Neural crest cell (in vitro differentiated cells): ENCODE measurements at regions not wholly inside any gene's neighbourhood (a gene's known extent, or its start where the extent isn't known, plus 50 kb on each side); places are given as distances from the start of the nearest gene placed in this dataset.

ENCODE experiments used
- DNase-seq: peaks from one replicate; pipeline ENCODE4 v3.0.0; 2021; ENCODE audit warnings: low read depth, mixed read lengths, low spot score
- H3K27ac Mint-ChIP-seq: one replicate; pipeline ENCODE4 v1.8.0; 2021; ENCODE audit warnings: mild to moderate bottlenecking, mixed read lengths; ENCODE audit not compliant: unreplicated experiment
- H3K27me3 Mint-ChIP-seq: 2 replicates; pipeline ENCODE4 v1.8.0; 2021; ENCODE audit warnings: low read depth, mild to moderate bottlenecking, mixed read lengths
- H3K36me3 Mint-ChIP-seq: 2 replicates; pipeline ENCODE4 v1.8.0; 2021; ENCODE audit warnings: low read depth, mild to moderate bottlenecking, mixed read lengths
- H3K4me1 Mint-ChIP-seq: 2 replicates; pipeline ENCODE4 v1.8.0; 2021; ENCODE audit warnings: mixed read lengths
- H3K4me3 Mint-ChIP-seq: one replicate; pipeline ENCODE4 v1.8.0; 2021; ENCODE audit warnings: mild to moderate bottlenecking, mixed read lengths
- H3K9me3 Mint-ChIP-seq: 2 replicates; pipeline ENCODE4 v1.8.0; 2021; ENCODE audit warnings: mixed read lengths
- TF ChIP-seq, protein P1 (sequence below): fragments of 200-600 bp; sonication (generic); conservative IDR thresholded peaks from 2 replicates; pipeline ENCODE4 v1.5.0; 2021; ENCODE audit warnings: antibody characterized with exemption, mild to moderate bottlenecking

DNA sequence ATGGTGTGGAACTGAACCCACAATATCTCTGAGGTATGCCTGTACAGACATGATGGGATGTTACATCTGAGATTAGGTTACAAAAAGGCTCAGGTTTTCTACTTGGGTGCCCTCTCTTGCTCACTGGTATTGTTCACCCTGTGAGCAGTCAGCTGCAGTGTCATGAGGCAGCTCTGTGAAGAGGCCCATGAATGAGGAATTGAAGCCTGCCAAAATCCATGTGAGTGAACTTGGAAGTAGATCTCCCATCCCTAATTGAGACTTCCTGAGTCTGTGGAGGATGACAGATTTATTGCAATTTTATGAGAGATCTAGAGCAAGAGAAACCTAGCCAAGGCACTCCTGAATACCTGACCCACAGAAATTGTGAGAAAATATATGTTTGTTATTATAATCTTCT is 404.9 kb upstream of the ZEB2 start:
- peaks cover 24% of the 10 kb centered on the region for H3K36me3 Mint-ChIP-seq
- TF ChIP-seq, protein P1, sequence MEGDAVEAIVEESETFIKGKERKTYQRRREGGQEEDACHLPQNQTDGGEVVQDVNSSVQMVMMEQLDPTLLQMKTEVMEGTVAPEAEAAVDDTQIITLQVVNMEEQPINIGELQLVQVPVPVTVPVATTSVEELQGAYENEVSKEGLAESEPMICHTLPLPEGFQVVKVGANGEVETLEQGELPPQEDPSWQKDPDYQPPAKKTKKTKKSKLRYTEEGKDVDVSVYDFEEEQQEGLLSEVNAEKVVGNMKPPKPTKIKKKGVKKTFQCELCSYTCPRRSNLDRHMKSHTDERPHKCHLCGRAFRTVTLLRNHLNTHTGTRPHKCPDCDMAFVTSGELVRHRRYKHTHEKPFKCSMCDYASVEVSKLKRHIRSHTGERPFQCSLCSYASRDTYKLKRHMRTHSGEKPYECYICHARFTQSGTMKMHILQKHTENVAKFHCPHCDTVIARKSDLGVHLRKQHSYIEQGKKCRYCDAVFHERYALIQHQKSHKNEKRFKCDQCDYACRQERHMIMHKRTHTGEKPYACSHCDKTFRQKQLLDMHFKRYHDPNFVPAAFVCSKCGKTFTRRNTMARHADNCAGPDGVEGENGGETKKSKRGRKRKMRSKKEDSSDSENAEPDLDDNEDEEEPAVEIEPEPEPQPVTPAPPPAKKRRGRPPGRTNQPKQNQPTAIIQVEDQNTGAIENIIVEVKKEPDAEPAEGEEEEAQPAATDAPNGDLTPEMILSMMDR: no peak
- DNase-seq: no peak
- no peaks in the 10 kb centered on the region for H3K27me3 Mint-ChIP-seq
- H3K4me3 Mint-ChIP-seq: no peak overlapping the region
- peaks cover 18% of the 10 kb centered on the region for H3K9me3 Mint-ChIP-seq
- peaks cover 9% of the 10 kb centered on the region for H3K4me1 Mint-ChIP-seq
- H3K27ac Mint-ChIP-seq: no peak overlapping the region

DNA sequence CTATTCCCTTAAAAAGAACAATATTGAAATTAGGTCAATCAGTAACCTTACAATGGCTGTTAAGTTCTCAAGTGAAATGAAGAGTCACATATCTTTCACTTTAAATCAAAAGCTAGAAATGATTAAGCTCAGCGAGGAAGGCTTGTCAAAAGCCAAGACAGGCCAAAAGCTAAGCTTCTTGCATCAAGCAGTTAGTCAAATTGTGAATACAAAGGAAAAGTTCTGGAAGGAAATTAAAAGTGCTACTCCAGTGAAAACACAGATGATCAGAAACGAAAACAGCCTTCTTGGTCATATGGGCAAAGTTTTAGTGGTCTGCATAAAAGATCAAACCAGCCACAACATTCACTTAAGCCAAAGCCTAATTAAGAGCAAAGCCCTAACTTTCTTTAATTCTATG is 402.6 kb upstream of the ZEB2 start:
- Mint-ChIP-seq H3K4me3 (no peak overlapping the region), H3K36me3 (peaks cover 14% of the 10 kb centered on the region), H3K27me3 (no peaks in the 10 kb centered on the region), H3K27ac (no peak overlapping the region), H3K9me3 (peaks cover 9% of the 10 kb centered on the region), H3K4me1 (peaks cover 9% of the 10 kb centered on the region)
- no peak for DNase-seq
- TF ChIP-seq, protein P1: no peak

DNA sequence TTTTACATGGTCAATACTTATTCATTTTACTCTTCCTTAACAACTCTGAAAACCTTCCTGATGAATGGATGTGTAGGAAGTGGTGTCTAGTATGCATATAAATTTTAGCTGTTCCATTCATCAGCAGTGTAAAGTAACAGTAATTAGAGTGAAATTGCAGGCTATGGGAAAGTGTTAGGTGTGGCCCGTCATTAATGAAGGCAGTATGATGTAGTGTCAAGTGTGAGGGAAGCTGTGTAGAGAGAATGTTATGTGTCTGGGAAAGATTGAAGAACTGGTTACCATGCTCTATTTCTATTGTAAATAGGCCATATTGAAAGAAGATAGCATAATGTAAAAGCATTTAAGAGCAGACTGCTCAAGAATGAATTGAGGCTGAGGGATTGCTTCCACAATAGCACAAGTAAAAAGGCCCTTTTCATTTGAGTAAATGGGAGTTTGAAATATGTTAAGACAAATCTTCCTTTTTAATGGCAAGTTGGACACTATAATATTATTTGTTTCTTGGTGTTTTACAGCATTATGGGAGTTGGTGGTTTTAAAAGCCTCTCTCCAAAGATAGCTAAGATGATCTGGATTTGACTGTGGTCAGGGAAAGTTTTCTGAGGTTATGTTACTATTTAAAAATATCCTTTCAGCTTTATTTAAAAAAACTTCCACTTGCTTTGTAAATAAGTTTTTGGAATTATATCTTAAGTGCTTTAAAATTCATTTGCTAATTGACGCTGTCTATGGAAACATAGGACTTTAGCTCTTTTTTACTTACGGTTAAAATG is 401.0 kb upstream of the ZEB2 start:
- Mint-ChIP-seq H3K27me3 (no peaks in the 10 kb centered on the region), H3K27ac (no peak overlapping the region), H3K9me3 (peaks cover 5% of the 10 kb centered on the region), H3K36me3 (peaks cover 10% of the 10 kb centered on the region), H3K4me3 (no peak overlapping the region), H3K4me1 (peaks cover 9% of the 10 kb centered on the region)
- DNase-seq: no peak
- TF ChIP-seq, protein P1: no peak

DNA sequence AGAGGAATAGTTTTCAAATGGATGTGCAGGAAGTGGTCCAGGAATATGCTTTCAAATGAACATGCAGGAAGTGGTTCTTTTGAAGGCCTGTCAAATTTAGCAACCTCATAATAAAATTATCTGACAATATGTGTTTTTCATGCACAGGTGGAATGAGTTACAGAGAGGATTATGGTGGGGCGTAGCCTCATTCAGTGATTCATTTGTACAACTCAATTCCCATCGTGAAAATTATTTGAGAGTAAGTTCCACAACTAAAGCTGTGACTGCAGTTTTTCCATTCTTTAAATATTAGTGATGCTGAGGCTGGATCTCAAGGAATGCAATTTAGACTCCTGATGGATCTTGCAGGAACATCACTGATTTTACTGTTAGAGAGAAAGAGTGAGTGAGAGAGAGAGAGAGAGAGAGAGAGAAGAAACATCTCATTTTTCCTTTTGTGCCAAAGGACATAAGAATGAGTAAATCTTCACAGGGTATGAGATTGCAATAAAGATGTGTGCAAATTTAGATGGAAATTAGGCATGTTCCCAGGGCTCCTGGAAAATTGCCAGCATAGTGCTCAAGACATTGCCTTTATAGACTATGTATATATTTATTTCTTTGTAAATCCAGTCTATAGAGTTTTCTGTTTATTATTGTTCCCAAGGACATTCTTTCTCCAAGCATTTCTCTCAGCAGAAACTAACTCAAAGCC is 394.9 kb upstream of the ZEB2 start:
- Mint-ChIP-seq H3K36me3 (no peaks in the 10 kb centered on the region), H3K4me3 (no peak overlapping the region), H3K9me3 (peaks cover 2% of the 10 kb centered on the region), H3K4me1 (no peaks in the 10 kb centered on the region), H3K27ac (no peak overlapping the region), H3K27me3 (no peaks in the 10 kb centered on the region)
- TF ChIP-seq, protein P1: no peak
- DNase-seq: no peak

DNA sequence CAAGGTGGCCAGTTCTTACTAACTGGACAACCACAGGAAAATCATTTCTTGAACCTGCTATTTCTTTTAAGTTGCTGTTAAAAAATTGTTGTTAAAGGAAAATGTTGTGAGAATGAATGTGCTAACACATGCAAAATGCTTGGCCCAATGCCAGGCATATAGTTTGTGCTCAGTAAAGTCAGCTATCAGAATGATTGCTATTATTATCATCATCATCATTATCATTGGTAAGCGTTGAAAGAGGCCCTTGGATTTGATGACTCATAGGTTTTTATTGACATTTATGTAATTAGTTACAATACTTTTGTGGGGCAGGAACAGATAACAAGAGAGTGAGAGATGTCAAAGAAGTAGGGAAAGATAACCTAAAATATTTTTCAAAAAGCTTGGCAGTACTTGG is 394.2 kb upstream of the ZEB2 start:
- Mint-ChIP-seq H3K4me3 (no peak overlapping the region), H3K4me1 (no peaks in the 10 kb centered on the region), H3K9me3 (peaks cover 3% of the 10 kb centered on the region), H3K36me3 (peaks cover under 1% of the 10 kb centered on the region), H3K27ac (no peak overlapping the region), H3K27me3 (no peaks in the 10 kb centered on the region)
- DNase-seq: no peak
- TF ChIP-seq, protein P1: no peak
